OCI-M1 (cell line): ENCODE measurements at regions not wholly inside any gene's neighbourhood (a gene's known extent, or its start where the extent isn't known, plus 50 kb on each side); places are given as distances from the start of the nearest gene placed in this dataset.
A peak's percentile ranks its signal among the peaks of the same experiment; 100 is the strongest.
"Not testable (repeated sequence)": the region's sequence is repeated elsewhere in the genome, so short reads cannot be mapped to it uniquely, and the experiment has no call there.

Source experiments
- DNase-seq: peaks from one replicate; lab custom pipeline; 2025; lab: John Stamatoyannopoulos, UW

DNA sequence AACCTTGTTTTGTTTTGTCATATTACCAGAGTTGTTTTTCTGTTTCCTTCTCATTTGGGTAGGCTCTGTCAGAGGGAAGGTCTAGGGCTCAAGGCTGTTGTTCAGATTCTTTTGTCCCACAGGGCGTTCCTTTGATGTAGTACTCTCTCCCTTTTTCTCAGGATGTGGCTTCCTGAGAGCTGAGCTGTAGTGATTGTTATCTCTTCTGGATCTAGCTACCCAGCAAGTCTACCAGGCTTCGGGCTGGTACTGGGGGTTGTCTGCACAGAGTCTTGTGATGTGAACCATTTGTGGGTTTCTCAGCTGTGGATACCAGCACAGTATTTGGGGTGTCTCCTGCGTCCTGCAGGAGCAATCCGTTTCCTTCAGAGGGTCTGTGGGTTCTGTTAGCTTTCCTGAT, 74.2 kb upstream of the GNG12 start:
- DNase-seq = not testable (repeated sequence)

DNA sequence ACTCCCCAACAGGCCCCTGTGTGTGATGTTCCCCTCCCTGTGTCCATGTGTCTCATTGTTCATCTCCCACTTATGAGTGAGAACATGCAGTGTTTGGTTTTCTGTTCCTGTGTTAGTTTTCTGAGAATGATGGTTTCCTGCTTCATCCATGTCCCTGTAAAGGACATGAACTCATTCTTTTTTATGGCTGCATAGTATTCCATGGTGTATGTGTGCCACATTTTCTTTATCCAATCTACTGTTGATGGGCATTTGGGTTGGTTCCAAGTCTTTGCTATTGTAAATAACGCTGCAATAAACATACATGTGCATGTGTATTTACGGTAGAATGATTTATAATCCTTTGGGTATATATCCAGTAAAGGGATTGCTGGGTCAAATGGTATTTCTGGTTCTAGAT, 72.7 kb upstream of the GNG12 start:
- not testable (repeated sequence) for DNase-seq

DNA sequence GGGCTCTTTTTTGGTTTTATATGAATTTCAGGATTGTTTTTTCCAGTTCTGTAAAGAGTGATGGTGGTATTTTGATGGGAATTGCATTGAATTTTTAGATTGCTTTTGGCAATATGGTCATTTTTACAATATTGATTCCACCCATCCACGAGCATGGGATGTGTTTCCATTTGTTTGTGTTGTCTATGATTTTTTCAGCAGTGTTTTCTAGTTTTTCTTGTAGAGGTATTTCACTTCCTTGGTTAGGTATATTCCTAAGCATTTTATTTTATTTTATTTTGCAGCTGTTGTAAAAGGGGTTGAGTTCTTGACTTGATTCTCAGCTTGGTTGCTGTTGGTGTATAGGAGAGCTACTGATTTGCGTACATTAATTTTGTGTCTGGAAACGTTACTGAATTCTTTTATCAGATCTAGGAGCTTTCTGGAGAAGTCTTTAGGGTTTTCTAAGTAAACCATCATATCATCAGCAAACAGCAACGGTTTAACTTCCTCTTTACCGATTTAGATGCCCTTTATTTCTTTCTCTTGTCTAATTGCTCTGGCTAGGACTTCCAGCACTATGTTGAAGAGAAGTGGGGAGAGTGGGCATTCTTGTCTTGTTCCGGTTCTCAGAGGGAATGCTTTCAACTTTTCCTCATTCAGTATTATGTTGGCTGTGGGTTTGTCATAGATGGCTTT, 69.4 kb upstream of the GNG12 start:
- DNase-seq = peak; percentile 89

- DNase-seq = peak; percentile 83
These were observed 64.9 kb upstream of the GNG12 start for GRCh38 chr1:67898033-67898726.

DNA sequence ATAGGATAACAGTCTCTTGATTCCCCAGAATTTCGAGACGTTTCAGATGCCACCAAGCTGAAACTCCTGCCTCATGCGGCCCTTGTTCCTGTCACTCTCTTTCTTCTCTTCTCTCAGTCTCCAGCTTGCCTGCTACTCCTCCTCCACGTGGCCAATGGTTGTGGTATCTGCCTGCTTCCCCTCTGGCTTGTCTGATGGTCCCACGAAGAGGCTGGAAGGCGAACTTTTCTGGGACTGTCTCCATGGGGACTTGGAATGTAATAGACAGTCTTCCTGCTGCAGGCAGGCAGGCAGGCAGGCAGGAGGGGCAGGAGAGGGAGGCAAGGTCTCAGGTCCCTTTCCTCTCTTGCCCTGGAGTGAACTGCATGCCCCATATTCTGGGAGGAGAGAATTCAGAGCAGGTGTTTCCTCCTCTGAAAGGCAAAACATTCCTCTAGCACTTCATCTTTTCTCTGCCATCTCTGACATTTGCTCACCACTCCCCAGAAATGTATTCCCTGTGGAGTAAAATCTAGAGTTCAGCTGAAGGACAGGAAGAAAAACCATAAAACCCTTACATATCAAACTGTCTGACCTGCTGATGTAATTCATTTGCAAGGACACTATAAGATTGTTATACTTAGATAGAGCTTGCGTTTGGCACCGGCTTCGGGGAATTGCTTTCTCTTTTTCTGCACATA, 64.1 kb upstream of the GNG12 start:
- DNase-seq = peak; percentile 84

DNA sequence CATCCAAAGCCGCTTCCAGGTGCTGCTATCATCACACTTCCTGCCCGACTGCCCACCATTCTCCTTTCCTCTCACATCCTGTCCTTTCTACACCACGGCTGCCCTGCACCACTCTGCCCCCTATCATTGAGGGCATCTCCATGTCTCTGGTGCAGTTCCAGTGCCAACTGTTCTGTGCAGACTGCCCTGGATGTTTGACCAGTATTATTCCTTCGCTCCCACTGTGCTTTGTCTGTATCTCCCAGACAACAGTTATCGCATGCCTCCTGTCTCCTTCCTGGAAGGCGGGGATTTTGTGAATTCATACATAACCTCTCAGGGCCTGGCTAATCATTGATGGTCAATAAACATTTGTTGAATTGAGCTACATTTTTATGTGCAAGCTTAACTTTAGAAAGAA, 63.6 kb upstream of the GNG12 start:
- no peak for DNase-seq

DNA sequence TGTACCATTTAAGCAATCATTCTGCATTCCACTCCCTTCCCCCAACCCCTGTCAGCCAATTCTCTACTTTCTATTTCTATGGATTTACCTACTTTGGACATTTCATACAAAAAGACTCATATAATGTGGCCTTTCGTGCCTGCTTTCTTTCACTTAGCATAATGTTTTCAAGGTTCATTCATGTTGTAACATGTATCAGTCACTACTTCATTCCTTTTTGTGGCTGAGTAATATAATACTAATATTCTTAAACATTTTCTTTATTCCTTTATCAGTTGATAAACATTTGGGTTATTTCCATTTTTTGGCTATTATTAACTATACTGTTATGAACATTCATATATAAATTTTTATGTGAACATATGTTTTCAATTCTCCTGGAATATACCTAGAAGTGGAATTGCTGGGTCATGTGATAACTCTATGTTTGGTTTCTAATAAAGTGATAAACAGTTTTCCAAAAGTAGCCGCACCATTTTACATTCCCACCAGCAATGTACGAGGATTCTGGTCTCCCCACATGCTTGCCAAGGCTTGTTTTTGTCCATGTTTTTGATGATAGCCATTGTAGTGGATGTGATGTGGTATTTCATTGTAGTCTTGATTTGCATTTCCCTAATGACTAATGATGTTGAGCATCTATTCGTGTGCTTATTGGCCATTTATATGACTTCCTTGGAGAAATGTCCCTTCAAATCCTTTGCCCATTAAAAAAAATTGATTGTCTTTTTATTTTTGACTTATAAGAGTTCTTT, 61.9 kb upstream of the GNG12 start:
- no peak for DNase-seq

DNA sequence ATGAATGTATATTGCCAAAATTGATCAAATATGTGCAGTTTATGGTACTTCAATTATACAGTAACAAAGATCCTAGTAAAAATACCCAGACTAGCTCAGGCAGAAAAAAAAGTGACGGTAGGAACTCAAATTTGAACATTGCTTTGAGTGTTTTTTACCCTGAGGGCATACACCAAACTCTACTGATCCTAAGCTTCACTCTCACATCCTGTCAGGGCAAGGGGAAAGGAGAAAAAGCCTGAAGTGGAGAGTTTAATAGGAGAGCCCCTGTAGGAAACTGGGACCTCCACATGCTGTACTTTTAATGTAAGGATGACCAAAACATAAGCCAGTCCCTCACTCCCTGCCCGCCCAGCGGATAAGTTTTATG, 59.8 kb upstream of the GNG12 start:
- no peak for DNase-seq

DNA sequence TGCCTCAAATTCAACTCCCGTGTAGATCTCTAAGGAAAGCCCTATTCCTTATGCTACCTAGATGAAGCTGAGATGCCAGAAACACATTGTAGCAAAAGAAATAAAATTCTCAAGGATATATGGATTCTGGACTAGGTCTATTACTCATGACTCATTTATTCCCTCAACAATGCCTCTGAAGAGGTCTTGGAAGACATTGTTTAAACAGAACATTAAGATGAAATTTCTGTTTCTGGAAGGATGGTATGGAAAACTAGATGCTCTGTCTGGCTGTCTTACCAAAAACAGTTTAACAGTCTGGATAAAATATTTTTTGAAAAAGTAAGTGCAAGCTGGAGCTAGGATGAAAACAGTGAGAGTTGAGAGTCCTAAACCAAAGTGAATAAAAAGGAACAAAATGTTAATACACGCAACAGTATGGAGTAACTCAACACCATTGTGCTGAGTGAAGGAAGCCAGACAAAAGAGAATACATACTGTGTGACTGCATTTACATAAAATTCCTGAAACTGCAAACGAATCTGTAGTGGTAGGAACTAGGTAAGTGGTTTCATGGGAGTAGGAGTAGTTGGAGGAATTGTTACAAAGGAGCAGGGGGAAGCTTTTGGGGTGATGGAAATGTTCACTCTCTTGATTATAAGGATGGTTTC, 59.3 kb upstream of the GNG12 start:
- DNase-seq = no peak

GRCh38 chr1:67890857-67891256, 57.6 kb upstream of the GNG12 start:
- no peak for DNase-seq

GRCh38 chr1:67889953-67890567, 56.8 kb upstream of the GNG12 start:
- peak; percentile 71 for DNase-seq

GRCh38 chr1:67889466-67889865, 56.2 kb upstream of the GNG12 start:
- DNase-seq = no peak

- DNase-seq = no peak
These were observed 55.2 kb upstream of the GNG12 start for GRCh38 chr1:67888216-67889106.

DNA sequence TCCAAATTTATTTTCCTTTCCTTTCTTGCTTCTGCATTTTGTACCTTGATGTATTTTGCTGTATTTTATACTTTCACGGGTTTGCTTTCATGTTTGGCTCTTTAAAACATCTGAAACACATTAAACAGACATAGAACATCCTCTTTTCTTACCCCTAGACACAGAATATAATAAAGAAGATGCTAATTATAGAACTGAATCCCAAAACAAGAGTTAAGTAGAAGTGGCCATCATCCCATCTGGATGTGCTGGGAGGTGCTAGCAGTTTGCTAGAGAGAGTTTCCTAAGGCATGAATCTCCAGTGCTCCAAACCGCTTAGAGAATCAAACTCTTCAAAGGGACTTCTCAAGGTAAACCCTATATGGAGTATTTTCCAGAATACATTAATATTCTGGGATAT, 53.9 kb upstream of the GNG12 start:
- DNase-seq = no peak

DNA sequence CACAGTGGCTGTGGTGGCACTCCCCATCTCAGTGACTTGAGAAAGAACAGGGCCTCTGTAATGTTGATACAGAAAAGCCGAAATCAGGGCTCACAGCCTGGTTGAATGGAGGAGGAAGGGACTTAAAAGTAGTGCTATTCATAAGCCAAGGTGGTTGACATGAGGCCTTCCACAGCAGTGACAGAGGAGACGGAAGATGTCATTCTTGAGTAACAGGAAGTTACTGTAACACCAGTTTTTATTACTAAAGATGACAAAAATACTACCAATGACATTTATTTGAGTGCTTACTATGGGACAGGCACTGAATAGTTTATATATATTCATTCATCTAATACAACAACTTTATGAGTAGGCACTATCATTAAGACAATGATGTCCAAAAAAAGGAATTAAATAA, 52.8 kb upstream of the GNG12 start:
- no peak for DNase-seq

GRCh38 chr1:67883069-67883468, 49.8 kb upstream of the GNG12 start:
- DNase-seq = no peak
